NT2/D1 (cell line): ENCODE measurements at regions not wholly inside any gene's neighbourhood (a gene's known extent, or its start where the extent isn't known, plus 50 kb on each side); places are given as distances from the start of the nearest gene placed in this dataset.
"Not testable (repeated sequence)": the region's sequence is repeated elsewhere in the genome, so short reads cannot be mapped to it uniquely, and the experiment has no call there.

Experiments
- DNase-seq: peaks from one replicate; pipeline ENCODE4 v3.0.0-alpha.2; 2011; ENCODE audit warnings: low read depth, low spot score
- H3K27me3 ChIP-seq: 2 replicates; pipeline ENCODE4 v1.6.0; 2011; ENCODE audit warnings: mild to moderate bottlenecking; ENCODE audit not compliant: insufficient read length, insufficient read depth
- H3K36me3 ChIP-seq: 2 replicates; pipeline ENCODE4 v1.6.1; 2011; ENCODE audit warnings: mild to moderate bottlenecking, low read length, mixed read lengths; ENCODE audit not compliant: insufficient read depth, insufficient read length
- H3K4me1 ChIP-seq: 2 replicates; pipeline ENCODE4 v1.5.1; 2011; ENCODE audit not compliant: insufficient read depth, insufficient read length
- H3K4me3 ChIP-seq: 2 replicates; pipeline ENCODE4 v1.5.1; 2011; ENCODE audit warnings: low read depth; ENCODE audit not compliant: insufficient read length
- H3K9ac ChIP-seq: 2 replicates; pipeline ENCODE4 v1.6.0; 2011; ENCODE audit warnings: low read depth; ENCODE audit not compliant: insufficient read length
- H3K9me3 ChIP-seq: 2 replicates; pipeline ENCODE4 v1.5.1; 2011; ENCODE audit warnings: mild to moderate bottlenecking, low read length; ENCODE audit not compliant: insufficient read depth
- SUZ12 ChIP-seq: IDR thresholded peaks from 2 replicates; pipeline ENCODE4 v1.6.1; 2011; ENCODE audit not compliant: insufficient read length, insufficient read depth; ENCODE audit errors: extremely low read depth
- YY1 ChIP-seq: IDR thresholded peaks from 2 replicates; pipeline ENCODE4 v1.6.1; 2011; ENCODE audit not compliant: insufficient read length, insufficient read depth
- ZNF274 ChIP-seq: IDR thresholded peaks from 2 replicates; pipeline ENCODE4 v1.6.1; 2011; ENCODE audit warnings: mild to moderate bottlenecking, low read depth, low read length

DNA sequence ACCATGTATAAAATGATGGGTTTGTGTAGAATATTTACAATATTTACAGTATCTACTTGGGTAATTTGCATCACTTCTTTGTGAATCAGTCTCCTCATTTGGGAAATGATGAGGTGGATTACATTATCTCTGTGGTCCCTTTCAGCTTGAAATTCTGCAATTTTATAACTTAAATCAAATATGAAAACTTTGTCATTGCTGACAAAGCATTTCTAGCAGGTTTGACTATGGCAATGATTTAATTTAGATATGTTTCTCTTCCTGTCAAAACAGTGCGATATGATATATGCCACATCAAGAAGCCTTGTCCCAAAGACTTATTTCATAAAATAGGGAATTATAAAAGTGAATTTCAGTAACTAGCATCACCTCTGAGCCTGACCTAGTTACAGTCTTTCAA is 315.8 kb upstream of the MEIS2 start:
- Histone ChIP-seq H3K27me3 (no peaks in the 10 kb centered on the region), H3K4me3 (no peak overlapping the region), H3K9ac (no peak overlapping the region), H3K9me3 (no peaks in the 10 kb centered on the region), H3K36me3 (no peaks in the 10 kb centered on the region), H3K4me1 (no peaks in the 10 kb centered on the region)
- DNase-seq, result no peak
- TF ChIP-seq YY1 (no peak), SUZ12 (no peak), ZNF274 (no peak)

DNA sequence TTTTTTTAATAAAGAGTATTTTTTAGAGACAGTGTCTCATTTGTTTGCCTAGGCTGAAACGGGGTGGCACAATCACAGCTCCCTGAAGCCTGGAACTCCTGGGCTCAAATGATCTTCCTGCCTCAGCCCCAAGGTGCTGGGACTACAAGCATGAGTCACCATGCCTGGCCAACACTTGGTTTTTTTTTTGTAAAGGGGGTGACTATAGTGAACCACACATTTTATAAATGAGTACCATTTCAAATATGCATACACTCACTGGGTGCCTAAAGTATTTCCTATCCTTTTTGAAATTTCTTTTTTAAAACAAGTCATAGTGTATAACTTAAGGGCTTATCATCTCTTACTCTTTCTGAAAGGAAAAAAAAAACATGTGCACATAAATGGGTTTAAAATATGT is 325.2 kb upstream of the MEIS2 start:
- TF ChIP-seq SUZ12 (no peak), YY1 (no peak), ZNF274 (no peak)
- no peaks in the 10 kb centered on the region for H3K36me3 ChIP-seq
- no peak for DNase-seq
- no peak overlapping the region for H3K9ac ChIP-seq
- H3K27me3 ChIP-seq, result no peaks in the 10 kb centered on the region
- no peak overlapping the region for H3K4me3 ChIP-seq
- H3K9me3 ChIP-seq, result no peaks in the 10 kb centered on the region
- H3K4me1 ChIP-seq, result no peaks in the 10 kb centered on the region

GRCh38 chr15:37427393-37427792 is 327.0 kb upstream of the MEIS2 start:
- not testable (repeated sequence) for H3K9me3 ChIP-seq, H3K36me3 ChIP-seq, H3K9ac ChIP-seq, H3K27me3 ChIP-seq, H3K4me3 ChIP-seq, H3K4me1 ChIP-seq
- DNase-seq, result peak; percentile 11

DNA sequence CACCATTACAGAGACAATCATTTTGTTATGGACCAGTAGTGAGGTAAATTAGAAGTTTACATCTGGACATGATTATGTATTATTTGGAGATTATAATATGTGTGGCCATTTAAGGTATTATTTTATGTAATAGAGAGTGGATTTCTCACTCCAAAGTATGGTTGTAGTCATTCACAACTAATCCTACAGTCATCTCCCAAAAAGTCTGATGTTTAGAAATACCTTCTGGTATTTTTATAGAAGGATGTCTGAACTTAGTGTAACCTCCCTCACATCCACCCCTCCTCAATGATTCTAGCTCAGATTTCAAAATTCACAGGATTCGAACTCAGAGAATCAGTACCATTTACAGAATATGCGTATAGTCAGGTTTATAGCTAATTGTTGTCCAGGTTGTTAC is 346.6 kb upstream of the MEIS2 start:
- H3K9ac ChIP-seq, result no peak overlapping the region
- TF ChIP-seq YY1, result no peak
- no peak for TF ChIP-seq SUZ12
- TF ChIP-seq ZNF274, result no peak
- no peak for DNase-seq
- no peaks in the 10 kb centered on the region for H3K27me3 ChIP-seq
- H3K9me3 ChIP-seq, result no peaks in the 10 kb centered on the region
- H3K36me3 ChIP-seq, result no peaks in the 10 kb centered on the region
- no peak overlapping the region for H3K4me3 ChIP-seq
- H3K4me1 ChIP-seq, result no peaks in the 10 kb centered on the region

GRCh38 chr15:37452498-37452897 is 352.1 kb upstream of the MEIS2 start:
- H3K4me1 ChIP-seq, result no peaks in the 10 kb centered on the region
- DNase-seq, result no peak
- TF ChIP-seq ZNF274 (no peak), SUZ12 (no peak), YY1 (no peak)
- no peaks in the 10 kb centered on the region for H3K27me3 ChIP-seq
- H3K36me3 ChIP-seq, result no peaks in the 10 kb centered on the region
- peaks cover 10% of the 10 kb centered on the region; the same call in 1 of the 2 replicates for H3K9me3 ChIP-seq
- no peak overlapping the region for H3K4me3 ChIP-seq
- H3K9ac ChIP-seq, result no peak overlapping the region

DNA sequence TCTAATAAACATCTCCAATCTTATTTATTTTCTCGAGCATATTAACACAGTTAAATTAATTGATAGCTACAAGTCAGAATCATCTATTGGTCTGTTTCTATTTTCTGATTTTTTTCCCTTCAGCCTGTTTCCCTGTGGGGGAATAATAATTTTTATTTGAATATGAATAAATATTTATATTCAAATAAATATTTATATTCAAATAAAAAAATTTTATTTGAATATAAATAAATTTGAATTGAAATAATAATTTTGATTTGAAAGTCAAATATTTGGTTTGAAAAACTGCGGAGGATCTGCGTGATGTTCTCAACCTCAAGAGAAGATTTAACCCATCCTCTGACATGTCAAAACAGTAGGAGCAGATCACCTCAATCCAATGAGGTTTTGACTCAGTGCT is 380.1 kb upstream of the MEIS2 start:
- TF ChIP-seq YY1 (no peak), ZNF274 (no peak), SUZ12 (no peak)
- Histone ChIP-seq H3K27me3 (no peaks in the 10 kb centered on the region), H3K4me1 (no peaks in the 10 kb centered on the region), H3K9ac (no peak overlapping the region), H3K4me3 (no peak overlapping the region), H3K36me3 (no peaks in the 10 kb centered on the region), H3K9me3 (no peaks in the 10 kb centered on the region)
- no peak for DNase-seq

DNA sequence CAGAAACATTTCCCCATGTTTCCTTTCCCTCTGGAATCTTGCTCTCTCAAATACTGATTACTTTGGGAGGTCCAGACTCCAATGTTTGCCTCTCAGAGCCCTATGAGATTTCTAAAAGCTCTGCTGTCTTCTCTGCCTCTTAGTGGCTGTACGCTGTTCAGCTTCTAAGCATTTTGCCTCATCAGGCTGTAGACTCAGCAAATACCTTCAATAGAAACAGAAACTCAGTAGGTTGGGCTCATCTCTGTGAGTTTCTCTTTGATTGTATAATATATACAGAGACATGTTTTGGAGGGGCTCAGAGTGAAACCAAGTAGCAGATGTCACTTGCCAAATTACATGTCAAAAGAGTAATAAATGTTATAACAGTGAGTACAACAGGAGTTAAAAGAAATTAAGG is 380.8 kb upstream of the MEIS2 start:
- no peaks in the 10 kb centered on the region for H3K4me1 ChIP-seq
- no peak overlapping the region for H3K9ac ChIP-seq
- no peaks in the 10 kb centered on the region for H3K27me3 ChIP-seq
- H3K4me3 ChIP-seq, result no peak overlapping the region
- no peaks in the 10 kb centered on the region for H3K36me3 ChIP-seq
- TF ChIP-seq SUZ12 (no peak), ZNF274 (no peak), YY1 (no peak)
- DNase-seq, result no peak
- no peaks in the 10 kb centered on the region for H3K9me3 ChIP-seq

DNA sequence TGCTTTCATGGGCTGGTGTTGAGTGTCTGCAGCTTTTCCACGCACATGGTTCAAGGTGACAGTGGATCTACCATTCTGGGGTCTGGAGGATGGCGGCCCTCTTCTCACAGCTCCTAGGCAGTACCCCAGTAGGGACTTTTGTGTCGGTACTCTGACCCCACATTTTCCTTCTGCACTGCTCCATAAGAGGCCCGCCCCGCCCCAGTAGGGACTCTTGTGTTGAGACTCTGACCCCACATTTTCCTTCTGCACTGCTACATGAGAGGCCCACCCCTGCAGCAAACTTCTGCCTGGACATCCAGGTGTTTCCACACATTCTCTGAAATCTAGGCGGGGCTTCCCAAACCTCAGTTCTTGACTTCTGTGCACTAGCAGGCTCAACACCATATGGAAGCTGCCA is 383.4 kb upstream of the MEIS2 start:
- DNase-seq, result no peak
- no peaks in the 10 kb centered on the region for H3K4me1 ChIP-seq
- no peak overlapping the region for H3K4me3 ChIP-seq
- H3K27me3 ChIP-seq, result no peaks in the 10 kb centered on the region
- no peak for TF ChIP-seq YY1
- TF ChIP-seq ZNF274, result no peak
- no peak overlapping the region for H3K9ac ChIP-seq
- H3K9me3 ChIP-seq, result no peaks in the 10 kb centered on the region
- H3K36me3 ChIP-seq, result no peaks in the 10 kb centered on the region
